ENCODE measurements at regions not wholly inside any gene's neighbourhood (a gene's known extent, or its start where the extent isn't known, plus 50 kb on each side); places are given as distances from the start of the nearest gene placed in this dataset.

DNA sequence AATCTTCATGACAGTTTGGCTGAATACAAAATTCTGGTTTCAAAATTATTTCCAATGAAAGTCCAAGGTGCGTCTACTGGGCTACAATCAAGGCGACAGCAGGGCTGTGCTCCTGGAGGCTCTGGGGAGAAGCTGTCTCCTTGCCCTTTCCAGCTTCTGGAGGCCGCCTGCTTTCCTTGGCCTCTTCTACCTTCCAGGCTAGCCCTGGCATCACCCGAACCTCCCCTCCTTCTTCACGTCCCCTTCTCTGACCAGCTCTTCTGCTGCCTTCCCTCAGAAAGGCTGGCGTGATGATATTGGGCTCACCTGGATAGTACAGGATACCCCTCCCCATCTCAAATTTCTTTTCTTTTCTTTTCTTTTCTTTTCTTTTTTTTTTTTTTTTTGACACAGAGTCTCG is 115.5 kb downstream of the KCNF1 start:
- no peak for DNase-seq
- Histone ChIP-seq H3K27me3 (ENCODE audit: control insufficient read depth, insufficient read depth, low read length) (no peaks in the 10 kb centered on the region), H3K9me3 (ENCODE audit: control insufficient read depth, low read depth, low read length) (peaks cover 6% of the 10 kb centered on the region), H3K4me1 (ENCODE audit: control insufficient read depth, insufficient read depth, low read length) (peaks cover 3% of the 10 kb centered on the region), H3K4me3 (ENCODE audit: low read length) (no peak overlapping the region), H3K27ac (ENCODE audit: low read length) (no peak overlapping the region), H3K36me3 (ENCODE audit: control insufficient read depth, insufficient read depth, low read length) (no peaks in the 10 kb centered on the region)
- WGBS (ENCODE audit: insufficient coverage, low lambda C conversion rate) = no CpG with 5 or more reads among the region's 7 CpGs

DNA sequence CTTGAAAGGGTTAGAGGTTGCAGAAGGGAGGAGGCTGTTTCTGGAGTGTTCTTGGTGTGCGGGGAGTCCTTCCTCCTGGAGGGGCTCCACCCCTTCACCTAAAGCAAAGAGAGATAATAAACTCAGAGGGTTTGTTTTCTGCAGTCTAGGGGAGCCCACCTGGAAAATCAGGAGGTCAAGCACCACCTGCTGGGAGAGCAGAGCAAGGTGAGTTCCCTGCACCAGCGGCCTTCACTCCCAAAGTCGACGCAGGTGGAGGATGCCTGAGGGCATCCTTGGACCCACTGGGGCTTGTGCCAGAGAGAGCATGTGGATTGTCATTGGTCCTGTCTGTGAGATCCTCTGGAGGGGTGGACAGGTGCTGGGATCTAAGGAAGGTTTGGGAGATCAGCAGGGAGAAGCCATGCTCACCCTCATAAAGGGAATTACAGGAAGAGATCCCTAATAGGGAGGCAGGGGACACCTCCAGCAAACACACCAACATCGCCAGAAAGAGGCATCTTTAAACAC is 116.7 kb downstream of the KCNF1 start:
- H3K4me1 ChIP-seq (ENCODE audit: control insufficient read depth, insufficient read depth, low read length) = peaks cover 3% of the 10 kb centered on the region

DNA sequence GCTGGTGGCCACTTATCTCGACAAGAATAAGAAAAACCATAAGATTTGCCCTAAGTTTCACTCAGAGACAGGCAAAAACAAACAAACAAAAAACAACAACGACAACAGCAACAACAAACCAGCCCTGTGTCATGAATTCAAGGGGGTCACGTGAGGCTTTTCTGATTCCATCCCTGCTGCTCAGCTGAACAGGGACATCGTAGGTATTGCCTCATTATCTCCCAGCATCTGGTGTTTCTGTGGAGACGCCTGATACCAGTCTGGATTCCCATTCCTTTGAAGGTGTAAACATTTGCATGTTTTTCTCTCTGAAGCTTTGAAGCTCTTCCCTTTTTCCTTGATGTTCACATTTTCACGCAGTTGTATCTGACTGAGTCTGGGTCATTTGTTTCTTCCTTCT is 117.4 kb downstream of the KCNF1 start:
- Histone ChIP-seq H3K4me3 (ENCODE audit: low read length) (no peak overlapping the region), H3K4me1 (ENCODE audit: control insufficient read depth, insufficient read depth, low read length) (peaks cover under 1% of the 10 kb centered on the region)
- 88% methylated on average over 2 of the region's 6 CpGs for WGBS (ENCODE audit: insufficient coverage, low lambda C conversion rate)

More for the DNA sequence above, 116.7 kb downstream of the KCNF1 start:
- Histone ChIP-seq H3K9me3 (ENCODE audit: control insufficient read depth, low read depth, low read length) (peaks cover 6% of the 10 kb centered on the region), H3K4me3 (ENCODE audit: low read length) (no peak overlapping the region), H3K36me3 (ENCODE audit: control insufficient read depth, insufficient read depth, low read length) (no peaks in the 10 kb centered on the region), H3K27ac (ENCODE audit: low read length) (no peak overlapping the region), H3K27me3 (ENCODE audit: control insufficient read depth, insufficient read depth, low read length) (no peaks in the 10 kb centered on the region)
- WGBS (ENCODE audit: insufficient coverage, low lambda C conversion rate) = no CpG with 5 or more reads among the region's 5 CpGs
- DNase-seq = no peak

DNA sequence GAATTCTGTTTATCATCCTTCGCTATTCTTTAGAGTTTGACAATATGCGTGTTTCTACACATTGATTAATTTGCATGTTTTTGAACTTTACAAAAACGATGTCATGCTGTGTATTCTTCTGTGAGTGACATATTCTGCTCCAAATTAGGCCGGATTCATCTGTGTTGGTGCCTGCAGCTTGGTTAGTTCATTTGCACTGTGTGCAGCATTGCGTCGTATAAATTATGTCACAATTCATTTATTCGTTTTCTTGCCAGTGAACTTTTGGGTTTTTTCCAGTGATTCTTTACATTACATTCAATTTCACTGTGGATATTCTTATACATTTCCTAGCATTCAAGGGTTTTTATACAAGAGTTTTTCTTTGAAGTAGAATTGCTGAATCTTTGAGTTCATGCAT is 118.3 kb downstream of the KCNF1 start:
- H3K4me3 ChIP-seq (ENCODE audit: low read length) = no peak overlapping the region
- H3K36me3 ChIP-seq (ENCODE audit: control insufficient read depth, insufficient read depth, low read length) = no peaks in the 10 kb centered on the region
- DNase-seq = no peak
- no peaks in the 10 kb centered on the region for H3K9me3 ChIP-seq (ENCODE audit: control insufficient read depth, low read depth, low read length)
- no peak overlapping the region for H3K27ac ChIP-seq (ENCODE audit: low read length)
- 100% methylated on average over 3 of the region's 7 CpGs for WGBS (ENCODE audit: insufficient coverage, low lambda C conversion rate)
- H3K4me1 ChIP-seq (ENCODE audit: control insufficient read depth, insufficient read depth, low read length) = no peaks in the 10 kb centered on the region
- H3K27me3 ChIP-seq (ENCODE audit: control insufficient read depth, insufficient read depth, low read length) = no peaks in the 10 kb centered on the region

More for the DNA sequence above, 117.4 kb downstream of the KCNF1 start:
- Histone ChIP-seq H3K9me3 (ENCODE audit: control insufficient read depth, low read depth, low read length) (no peaks in the 10 kb centered on the region), H3K27ac (ENCODE audit: low read length) (no peak overlapping the region), H3K36me3 (ENCODE audit: control insufficient read depth, insufficient read depth, low read length) (no peaks in the 10 kb centered on the region), H3K27me3 (ENCODE audit: control insufficient read depth, insufficient read depth, low read length) (no peaks in the 10 kb centered on the region)
- DNase-seq = no peak

- WGBS (ENCODE audit: insufficient coverage, low lambda C conversion rate) = 29% methylated on average over 4 of the region's 4 CpGs
- Histone ChIP-seq H3K4me1 (ENCODE audit: control insufficient read depth, insufficient read depth, low read length) (no peaks in the 10 kb centered on the region), H3K27me3 (ENCODE audit: control insufficient read depth, insufficient read depth, low read length) (no peaks in the 10 kb centered on the region), H3K36me3 (ENCODE audit: control insufficient read depth, insufficient read depth, low read length) (no peaks in the 10 kb centered on the region), H3K27ac (ENCODE audit: low read length) (no peak overlapping the region), H3K9me3 (ENCODE audit: control insufficient read depth, low read depth, low read length) (no peaks in the 10 kb centered on the region), H3K4me3 (ENCODE audit: low read length) (no peak overlapping the region)
- no peak for DNase-seq
Measured at GRCh38 chr2:11030909-11031308, 119.2 kb downstream of the KCNF1 start.

GRCh38 chr2:11031876-11032275 is 120.1 kb downstream of the KCNF1 start:
- no peak overlapping the region for H3K4me3 ChIP-seq (ENCODE audit: low read length)
- WGBS (ENCODE audit: insufficient coverage, low lambda C conversion rate) = 86% methylated on average over 1 of the region's 1 CpG
- no peak overlapping the region for H3K27ac ChIP-seq (ENCODE audit: low read length)
- no peaks in the 10 kb centered on the region for H3K27me3 ChIP-seq (ENCODE audit: control insufficient read depth, insufficient read depth, low read length)
- no peaks in the 10 kb centered on the region for H3K9me3 ChIP-seq (ENCODE audit: control insufficient read depth, low read depth, low read length)
- no peaks in the 10 kb centered on the region for H3K36me3 ChIP-seq (ENCODE audit: control insufficient read depth, insufficient read depth, low read length)
- H3K4me1 ChIP-seq (ENCODE audit: control insufficient read depth, insufficient read depth, low read length) = no peaks in the 10 kb centered on the region
- DNase-seq = no peak

DNA sequence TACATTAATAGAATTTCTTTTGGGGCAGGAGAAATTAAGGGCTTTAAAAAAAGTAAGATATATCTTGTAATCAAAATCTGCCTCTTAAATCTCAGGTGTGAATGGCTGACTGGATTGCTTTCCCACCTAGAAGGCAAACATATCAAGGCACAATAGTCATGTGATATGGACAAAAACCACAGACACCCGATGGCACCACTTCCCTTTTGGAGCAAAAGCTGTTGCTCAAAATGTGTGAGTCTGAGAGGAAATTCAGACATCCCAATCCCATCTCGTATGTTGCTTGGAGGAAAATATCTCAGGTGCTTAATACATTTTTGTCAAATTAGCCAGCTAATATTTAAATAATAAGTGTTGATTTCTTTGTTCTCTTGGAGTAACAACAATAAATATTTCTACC is 120.7 kb downstream of the KCNF1 start:
- Histone ChIP-seq H3K9me3 (ENCODE audit: control insufficient read depth, low read depth, low read length) (no peaks in the 10 kb centered on the region), H3K27me3 (ENCODE audit: control insufficient read depth, insufficient read depth, low read length) (no peaks in the 10 kb centered on the region), H3K36me3 (ENCODE audit: control insufficient read depth, insufficient read depth, low read length) (no peaks in the 10 kb centered on the region), H3K4me3 (ENCODE audit: low read length) (no peak overlapping the region), H3K27ac (ENCODE audit: low read length) (no peak overlapping the region), H3K4me1 (ENCODE audit: control insufficient read depth, insufficient read depth, low read length) (no peaks in the 10 kb centered on the region)
- WGBS (ENCODE audit: insufficient coverage, low lambda C conversion rate) = no CpG with 5 or more reads among the region's 2 CpGs
- no peak for DNase-seq

DNA sequence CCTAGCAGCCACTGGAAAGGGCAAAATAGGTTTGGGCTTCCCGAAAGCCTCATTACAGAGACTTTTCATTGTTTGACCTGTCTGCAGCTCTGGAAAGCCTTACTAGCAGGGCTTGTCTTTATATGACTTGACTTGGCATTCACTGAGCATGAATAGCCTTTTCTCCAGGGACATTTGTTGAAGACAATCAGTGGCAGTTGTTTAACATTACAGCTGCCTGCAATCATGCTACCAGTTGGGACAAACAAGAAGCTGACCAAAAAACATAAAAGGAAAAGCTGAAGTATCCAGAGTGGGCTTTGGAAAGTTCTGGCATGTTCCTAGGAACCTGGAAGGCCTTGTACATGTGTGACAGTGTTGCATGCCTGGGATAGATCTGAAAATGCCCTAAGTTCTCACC is 121.4 kb downstream of the KCNF1 start:
- Histone ChIP-seq H3K27me3 (ENCODE audit: control insufficient read depth, insufficient read depth, low read length) (no peaks in the 10 kb centered on the region), H3K4me1 (ENCODE audit: control insufficient read depth, insufficient read depth, low read length) (no peaks in the 10 kb centered on the region), H3K27ac (ENCODE audit: low read length) (no peak overlapping the region), H3K9me3 (ENCODE audit: control insufficient read depth, low read depth, low read length) (no peaks in the 10 kb centered on the region), H3K36me3 (ENCODE audit: control insufficient read depth, insufficient read depth, low read length) (no peaks in the 10 kb centered on the region), H3K4me3 (ENCODE audit: low read length) (no peak overlapping the region)
- no CpG with 5 or more reads among the region's 1 CpG for WGBS (ENCODE audit: insufficient coverage, low lambda C conversion rate)
- DNase-seq = no peak

DNA sequence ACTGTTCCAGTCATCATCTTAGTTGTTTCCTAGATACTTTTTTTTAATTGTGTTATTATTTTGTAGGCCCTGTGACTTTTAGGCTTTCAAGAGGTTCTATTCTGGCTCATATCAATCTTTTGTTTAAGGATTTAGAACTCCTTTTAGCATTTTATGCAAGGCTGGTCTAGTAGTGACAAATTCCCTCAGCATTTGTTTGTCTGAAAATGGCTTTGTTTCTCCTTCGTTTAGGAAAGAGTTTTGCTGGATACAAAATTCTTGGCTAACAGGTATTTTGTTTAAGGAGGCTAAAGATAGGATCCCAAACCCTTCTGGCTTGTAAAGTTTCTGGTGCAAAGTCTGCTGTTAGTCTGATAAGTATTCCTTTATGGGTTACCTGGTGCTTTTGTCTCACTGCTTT is 116.6 kb upstream of the SLC66A3 start:
- DNase-seq = no peak
- Histone ChIP-seq H3K4me3 (ENCODE audit: low read length) (no peak overlapping the region), H3K36me3 (ENCODE audit: control insufficient read depth, insufficient read depth, low read length) (no peaks in the 10 kb centered on the region), H3K27me3 (ENCODE audit: control insufficient read depth, insufficient read depth, low read length) (peaks cover 4% of the 10 kb centered on the region), H3K27ac (ENCODE audit: low read length) (no peak overlapping the region), H3K4me1 (ENCODE audit: control insufficient read depth, insufficient read depth, low read length) (no peaks in the 10 kb centered on the region), H3K9me3 (ENCODE audit: control insufficient read depth, low read depth, low read length) (peaks cover 5% of the 10 kb centered on the region)
- no CpG with 5 or more reads among the region's 1 CpG for WGBS (ENCODE audit: insufficient coverage, low lambda C conversion rate)

DNA sequence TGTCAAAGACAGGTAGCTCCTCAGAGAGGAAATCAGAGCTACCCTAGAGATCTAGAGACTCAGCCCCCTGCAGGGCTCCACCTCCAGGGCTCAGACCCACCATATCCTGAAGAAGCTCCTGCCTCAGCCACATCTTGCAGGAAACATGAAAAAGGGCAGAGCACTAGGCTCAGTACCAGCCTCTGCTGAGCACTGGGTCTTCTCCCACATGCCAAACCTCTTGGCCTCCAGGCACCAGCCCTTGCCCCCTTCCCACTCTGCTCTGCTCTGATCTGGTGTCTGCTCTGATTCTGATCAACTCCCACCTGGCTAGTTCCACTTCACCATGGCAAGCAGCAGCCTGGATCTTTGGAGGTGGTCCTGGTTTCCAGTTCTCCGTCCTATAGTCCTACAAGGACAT is 114.3 kb upstream of the SLC66A3 start:
- H3K4me3 ChIP-seq (ENCODE audit: low read length) = no peak overlapping the region
- peaks cover 5% of the 10 kb centered on the region for H3K9me3 ChIP-seq (ENCODE audit: control insufficient read depth, low read depth, low read length)
- H3K4me1 ChIP-seq (ENCODE audit: control insufficient read depth, insufficient read depth, low read length) = no peaks in the 10 kb centered on the region
- H3K27ac ChIP-seq (ENCODE audit: low read length) = no peak overlapping the region
- DNase-seq = no peak
- no CpG with 5 or more reads among the region's 1 CpG for WGBS (ENCODE audit: insufficient coverage, low lambda C conversion rate)
- H3K27me3 ChIP-seq (ENCODE audit: control insufficient read depth, insufficient read depth, low read length) = peaks cover 4% of the 10 kb centered on the region
- no peaks in the 10 kb centered on the region for H3K36me3 ChIP-seq (ENCODE audit: control insufficient read depth, insufficient read depth, low read length)

DNA sequence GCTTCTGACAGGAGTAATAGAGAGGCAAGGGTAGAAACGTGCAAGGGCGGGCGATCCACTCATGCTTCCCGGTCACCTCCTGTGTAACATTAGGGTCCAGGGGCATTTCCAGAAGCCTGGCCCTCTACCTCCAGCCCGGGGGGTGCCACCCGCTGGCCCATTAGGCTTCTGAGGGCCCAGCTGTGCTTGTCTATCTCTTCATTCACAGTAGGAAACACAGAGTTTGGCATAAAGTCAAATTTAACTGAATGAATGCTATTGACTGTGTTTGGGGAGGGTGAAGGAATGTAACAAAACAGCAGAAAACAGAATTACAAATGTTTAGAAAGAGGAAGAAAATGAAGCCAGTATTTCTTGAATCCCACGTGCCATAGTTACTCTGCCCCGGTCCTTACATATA is 112.4 kb upstream of the SLC66A3 start:
- H3K27ac ChIP-seq (ENCODE audit: low read length) = no peak overlapping the region
- H3K36me3 ChIP-seq (ENCODE audit: control insufficient read depth, insufficient read depth, low read length) = no peaks in the 10 kb centered on the region
- DNase-seq = no peak
- H3K4me1 ChIP-seq (ENCODE audit: control insufficient read depth, insufficient read depth, low read length) = no peaks in the 10 kb centered on the region
- WGBS (ENCODE audit: insufficient coverage, low lambda C conversion rate) = 92% methylated on average over 2 of the region's 8 CpGs
- peaks cover 5% of the 10 kb centered on the region for H3K9me3 ChIP-seq (ENCODE audit: control insufficient read depth, low read depth, low read length)
- no peak overlapping the region for H3K4me3 ChIP-seq (ENCODE audit: low read length)
- H3K27me3 ChIP-seq (ENCODE audit: control insufficient read depth, insufficient read depth, low read length) = peaks cover 4% of the 10 kb centered on the region
